ENCODE measurements at regions not wholly inside any gene's neighbourhood (a gene's known extent, or its start where the extent isn't known, plus 50 kb on each side); places are given as distances from the start of the nearest gene placed in this dataset.

DNA sequence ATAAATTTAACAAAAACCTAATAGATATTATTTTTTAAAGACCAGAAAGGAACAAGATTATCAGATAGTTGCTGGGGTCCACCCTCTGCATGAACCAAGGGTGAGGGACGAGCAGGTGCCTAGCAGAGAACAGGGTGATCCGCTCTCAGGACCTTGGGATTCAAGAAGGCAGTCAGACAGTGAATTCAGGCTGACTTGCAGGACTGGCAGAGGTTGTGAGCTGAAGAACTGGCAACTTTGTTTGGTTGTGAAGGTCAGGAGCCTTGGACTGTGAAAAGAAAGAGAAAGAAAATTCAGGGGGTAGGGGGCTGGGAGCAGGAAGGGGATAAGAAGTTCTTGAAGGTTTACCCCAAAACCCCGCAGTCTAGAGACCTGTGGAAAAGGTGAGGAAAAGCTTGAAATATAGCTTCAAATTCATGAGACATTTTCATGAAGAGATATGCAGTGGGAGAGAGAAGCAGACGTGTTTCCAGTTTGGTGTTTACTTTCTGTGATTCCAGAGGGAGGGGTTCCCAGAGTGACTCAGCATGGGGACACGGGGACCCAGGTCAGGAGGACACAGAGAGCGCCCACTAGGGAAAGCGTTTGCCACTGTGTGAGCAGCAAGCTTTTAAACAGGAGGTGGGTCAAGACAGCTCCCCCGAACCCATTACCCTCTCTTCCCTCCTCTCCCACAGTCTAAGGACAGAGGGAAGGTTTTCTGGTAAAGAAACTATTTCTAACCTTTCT lies 217.2 kb upstream of the UMPS start:
- DNase-seq = no peak

- no peak for DNase-seq
Observed at GRCh38 chr3:124513610-124513997, 216.6 kb upstream of the UMPS start.

DNA sequence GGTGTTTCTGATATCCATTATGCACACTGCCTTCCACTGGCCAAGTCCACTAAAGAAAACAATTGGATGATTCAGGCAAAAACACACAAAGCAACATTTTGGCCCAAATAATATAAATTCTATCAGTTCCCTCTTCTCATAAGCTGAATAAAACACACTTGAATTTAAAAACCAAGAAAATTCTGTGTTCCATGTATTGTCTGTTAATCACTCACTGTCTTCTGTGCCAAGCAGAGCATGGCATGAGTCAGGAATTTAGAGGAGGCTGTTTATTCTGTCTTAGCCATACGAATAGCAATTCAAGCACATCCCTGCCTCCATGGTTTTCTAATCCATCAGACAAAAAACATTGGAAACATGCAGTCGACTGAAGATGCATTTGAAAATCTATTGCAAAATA lies 215.6 kb upstream of the UMPS start:
- DNase-seq = no peak

DNA sequence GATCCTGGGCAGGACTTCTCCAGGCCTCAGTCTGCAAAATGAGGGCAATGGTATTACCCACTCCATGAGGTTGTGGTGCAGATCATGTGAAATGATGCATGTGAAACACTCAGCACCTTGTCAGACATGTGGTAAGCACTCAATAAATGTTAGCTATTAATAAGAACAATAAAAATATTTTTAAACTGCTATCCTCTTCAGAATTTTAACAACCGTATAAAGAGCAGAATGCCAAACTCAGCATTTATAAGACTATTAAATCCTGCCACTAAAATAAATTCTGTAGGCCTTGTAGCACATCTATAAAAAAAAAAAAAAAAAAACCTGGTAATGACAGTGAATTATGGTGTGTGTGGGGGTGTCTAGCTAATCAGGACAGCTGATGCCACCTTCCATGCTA lies 213.9 kb upstream of the UMPS start:
- no peak for DNase-seq

DNA sequence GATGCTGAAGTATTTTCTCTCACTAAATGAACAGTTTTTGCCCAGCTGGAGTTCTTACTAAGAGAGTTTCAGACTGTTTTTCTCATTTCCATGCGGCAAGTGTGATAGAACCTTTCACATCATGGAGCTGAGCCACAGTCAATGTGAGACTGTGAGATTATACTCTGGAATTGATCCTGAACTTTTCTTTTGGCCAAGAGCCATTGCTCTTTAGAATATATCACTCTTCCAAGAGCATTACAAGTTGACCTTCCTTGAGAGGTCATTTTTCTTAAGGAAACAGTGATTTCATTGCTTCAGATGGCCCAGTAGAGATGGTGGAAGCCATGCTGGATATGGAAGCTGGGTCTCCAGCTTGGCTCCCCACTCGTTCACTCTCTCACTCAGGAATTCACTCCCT lies 212.9 kb upstream of the UMPS start:
- no peak for DNase-seq

- no peak for DNase-seq
Observed at GRCh38 chr3:124518350-124518749, 211.9 kb upstream of the UMPS start.

DNA sequence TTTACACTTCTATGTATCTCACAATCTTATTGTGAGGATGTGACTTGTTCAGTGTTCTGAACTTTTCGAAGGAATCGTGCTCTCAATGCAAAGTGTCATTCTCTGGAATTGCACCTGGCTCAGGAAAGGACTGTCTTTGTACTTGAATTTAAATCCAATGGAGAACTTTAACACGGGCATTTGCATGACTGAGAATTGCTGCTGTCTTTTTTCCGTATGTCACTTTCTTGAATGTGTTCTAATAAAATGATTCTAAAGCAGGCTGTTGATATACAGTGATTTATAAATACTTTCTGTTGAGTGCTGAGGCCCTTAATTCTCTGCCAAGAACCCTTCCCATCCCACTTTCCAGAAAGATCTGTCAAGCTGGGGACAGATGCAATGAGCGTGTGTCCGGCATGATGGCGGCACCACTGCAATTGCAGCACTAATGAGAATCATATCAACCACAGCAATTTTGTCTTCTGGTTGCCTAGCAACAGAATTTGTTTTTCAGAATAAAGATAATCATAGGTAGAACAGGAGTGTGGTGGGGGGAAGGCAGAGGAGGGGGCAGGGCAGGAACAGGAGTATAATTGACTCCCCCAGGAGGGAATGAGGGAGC lies 210.6 kb upstream of the UMPS start:
- no peak for DNase-seq

DNA sequence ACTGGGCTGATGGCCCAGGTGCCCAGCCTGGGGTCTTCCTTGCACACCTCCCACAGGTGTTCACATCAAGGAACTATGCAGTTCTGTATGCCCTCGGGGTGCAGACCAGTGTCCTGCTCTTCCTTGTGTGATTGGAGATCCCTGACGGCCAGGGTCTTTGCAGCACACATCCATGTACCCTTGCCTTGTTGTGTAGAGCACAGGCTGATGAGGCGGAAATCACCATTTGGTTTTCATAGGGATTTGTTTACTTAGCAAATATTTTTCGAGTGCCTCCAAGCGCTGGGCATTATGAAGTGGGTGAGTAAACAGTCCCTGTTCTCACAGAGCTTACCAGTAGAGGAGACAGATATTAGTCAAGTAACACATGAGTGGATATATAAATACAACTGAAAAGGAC lies 209.3 kb upstream of the UMPS start:
- DNase-seq = no peak

DNA sequence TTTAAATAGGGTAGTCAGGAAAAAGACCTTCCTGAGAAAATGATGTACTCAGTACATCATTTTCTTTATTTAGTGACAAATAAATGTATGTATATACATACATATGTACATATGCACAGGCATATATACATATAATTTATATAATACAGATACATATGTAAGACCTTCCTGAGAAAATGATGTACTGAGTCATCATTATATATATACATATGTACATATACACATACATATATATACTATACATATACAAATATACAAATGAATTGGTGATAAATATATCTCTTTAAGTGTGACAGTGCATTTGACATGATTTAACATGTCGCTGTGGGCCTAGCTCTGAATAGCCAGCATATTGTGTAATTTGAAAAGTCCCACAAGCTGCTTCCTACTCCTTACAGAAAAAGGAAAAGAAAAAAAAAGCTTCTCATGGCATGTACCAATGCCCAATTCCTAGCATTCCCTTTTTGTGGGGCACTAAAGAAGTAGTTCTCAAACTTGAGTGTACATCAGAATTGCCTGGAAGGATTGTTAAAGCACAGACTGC lies 208.1 kb upstream of the UMPS start:
- DNase-seq = no peak

DNA sequence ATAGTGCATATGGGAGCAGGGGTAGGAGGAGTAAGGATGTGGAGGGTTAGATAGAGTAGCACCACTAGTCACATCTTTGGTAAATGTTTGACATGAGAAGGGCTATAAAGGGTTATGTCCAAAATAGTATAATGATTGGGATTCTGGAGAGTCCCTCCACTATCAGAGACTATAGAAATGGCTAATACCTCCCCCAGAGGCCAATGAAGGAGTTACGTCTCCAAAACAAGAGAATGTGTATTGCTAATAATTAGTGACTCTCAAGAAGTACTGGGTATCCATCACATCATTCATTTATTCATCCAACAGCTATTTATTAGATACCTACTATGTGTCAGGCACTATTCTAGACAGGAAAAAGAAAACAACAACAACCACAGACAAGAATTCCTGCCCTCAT lies 203.7 kb upstream of the UMPS start:
- DNase-seq = no peak

DNA sequence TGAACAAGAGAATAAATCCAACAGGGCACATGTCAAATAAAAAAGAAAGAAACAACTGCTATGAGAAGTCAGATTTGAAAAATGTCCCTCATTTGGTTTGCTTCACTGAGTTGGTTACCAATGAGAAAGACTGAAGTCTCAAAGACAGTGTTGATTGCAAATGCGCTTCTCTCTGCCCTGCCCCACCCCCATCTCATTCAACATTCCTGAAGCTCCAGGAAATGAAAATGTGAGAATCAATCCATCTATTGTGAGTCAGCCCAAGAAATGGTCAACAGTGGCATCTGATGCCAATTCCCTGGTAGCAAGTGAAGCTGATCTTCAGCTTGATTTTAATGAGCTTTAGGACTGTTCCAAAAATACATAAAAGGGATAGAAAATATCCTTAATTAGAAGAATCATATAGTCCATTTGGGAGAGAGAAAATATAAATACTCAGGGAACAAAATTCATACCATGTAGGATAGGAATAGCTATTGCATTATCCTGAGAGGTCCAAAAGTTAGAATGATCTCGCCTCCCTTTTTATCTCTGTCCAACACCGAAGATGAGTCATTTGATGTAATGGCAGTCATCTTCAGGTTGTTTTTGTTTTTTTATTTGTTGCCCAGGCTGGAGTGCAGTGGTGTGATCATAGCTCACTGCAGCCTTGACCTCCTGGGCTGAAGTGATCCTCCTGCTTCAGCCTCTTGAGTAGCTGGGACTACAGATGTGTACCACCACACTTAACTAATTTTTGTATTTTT lies 200.3 kb upstream of the UMPS start:
- no peak for DNase-seq

DNA sequence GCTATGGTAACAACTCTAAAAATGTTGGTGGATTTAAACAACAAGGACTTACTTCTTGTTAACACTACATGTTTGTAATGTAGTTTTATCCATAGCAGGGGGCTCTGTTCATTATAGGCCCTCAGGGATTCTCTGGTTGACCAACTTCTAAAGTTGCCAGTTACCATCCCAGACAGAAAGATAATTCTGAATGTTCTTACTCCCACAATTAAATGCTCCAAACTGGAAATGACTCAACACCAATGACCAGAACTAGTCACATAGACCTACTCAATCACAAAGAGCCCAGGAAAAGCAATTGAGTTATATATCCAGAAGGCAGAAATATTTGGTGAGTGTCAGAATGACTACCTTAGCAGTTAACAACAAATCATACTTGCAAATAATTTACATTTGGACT lies 199.3 kb upstream of the UMPS start:
- no peak for DNase-seq

DNA sequence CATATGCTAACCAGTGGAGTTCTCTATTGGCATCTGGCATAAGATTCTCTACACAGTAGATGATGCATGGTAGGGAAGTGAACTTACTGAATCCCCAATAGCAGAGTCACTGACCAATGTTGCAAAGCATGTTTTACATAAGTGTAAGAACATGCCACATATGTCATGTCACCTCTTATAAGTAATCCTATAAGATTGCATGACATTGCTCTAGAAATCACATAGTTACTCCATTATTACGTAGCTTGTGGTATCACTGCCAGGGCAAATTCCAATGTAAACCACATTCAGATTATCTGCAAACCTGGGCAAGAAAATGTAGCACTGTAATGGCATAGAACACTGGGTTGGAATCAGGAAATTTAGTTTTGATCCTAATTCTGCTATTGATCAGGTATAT lies 198.2 kb upstream of the UMPS start:
- no peak for DNase-seq

GRCh38 chr3:124535306-124535705 lies 194.9 kb upstream of the UMPS start:
- DNase-seq = no peak

GRCh38 chr3:124540550-124541211 lies 189.6 kb upstream of the UMPS start:
- no peak for DNase-seq

DNA sequence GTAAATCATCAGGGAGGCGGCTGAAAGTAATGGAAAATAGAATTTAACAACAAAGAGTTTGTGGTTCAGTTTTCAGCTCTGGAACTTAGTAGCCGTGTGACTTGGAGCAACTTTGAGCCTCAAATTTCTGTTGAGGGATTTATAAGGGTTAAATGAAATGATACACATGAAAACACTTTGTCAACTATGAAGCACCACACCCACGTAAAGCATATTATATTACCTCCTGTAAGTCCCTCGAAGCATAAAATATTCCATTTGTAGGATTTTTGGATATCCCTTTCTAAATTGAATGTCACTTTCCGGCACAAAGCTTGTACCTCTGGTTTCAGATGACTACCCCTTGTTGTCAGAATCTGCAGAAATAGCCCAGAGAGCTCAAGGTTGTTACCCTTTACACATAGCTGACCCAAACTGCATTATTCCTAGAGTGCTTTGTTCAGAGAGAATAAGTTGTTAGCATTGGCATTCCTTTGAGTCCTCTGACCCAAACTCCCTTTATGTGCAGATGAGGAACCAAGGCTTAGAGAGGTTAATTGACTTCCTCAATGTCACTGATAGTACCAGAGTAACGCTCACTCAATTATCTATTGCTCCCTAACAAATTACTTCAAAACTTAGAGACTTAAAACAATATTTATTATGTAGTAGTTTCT lies 187.9 kb upstream of the UMPS start:
- no peak for DNase-seq

DNA sequence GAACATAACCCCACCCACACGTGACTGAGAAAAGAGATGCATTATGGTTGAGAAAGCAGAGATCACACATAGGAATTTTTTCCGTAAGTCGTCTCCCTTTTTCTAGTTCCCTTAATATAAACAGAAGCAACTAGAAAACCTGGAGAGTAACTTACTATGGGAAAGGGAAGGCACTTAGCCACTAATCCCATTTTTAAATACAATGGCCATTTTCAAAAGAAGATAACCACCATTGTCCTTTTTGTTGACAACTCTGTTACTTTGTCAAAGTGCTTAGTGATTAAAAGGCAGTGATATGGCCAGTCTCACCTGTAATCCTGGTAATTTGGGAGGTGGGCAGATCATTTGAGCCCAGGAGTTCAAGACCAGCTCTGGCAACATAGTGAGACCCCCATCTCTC lies 184.4 kb upstream of the UMPS start:
- no peak for DNase-seq

- no peak for DNase-seq
Observed at GRCh38 chr3:124552224-124552623, 178.0 kb upstream of the UMPS start.

DNA sequence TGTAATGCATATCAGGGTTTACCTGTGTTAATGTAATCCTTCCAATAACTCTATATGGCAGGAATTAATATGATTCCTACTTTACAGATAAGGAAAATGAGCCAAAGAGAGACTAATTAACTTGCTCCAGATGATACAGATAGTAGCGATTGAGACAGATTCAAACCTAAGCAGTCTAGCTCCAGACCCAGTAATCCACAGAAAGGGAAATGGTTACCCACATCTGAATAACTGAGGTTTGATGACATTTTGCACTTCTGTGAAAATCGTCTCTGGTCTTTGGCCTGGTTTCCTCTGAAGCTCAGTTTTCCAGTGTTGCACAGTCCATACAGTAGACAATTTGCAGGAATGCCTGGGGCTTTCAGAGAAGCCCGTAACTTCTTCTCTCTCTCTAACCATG lies 177.1 kb upstream of the UMPS start:
- DNase-seq = no peak

DNA sequence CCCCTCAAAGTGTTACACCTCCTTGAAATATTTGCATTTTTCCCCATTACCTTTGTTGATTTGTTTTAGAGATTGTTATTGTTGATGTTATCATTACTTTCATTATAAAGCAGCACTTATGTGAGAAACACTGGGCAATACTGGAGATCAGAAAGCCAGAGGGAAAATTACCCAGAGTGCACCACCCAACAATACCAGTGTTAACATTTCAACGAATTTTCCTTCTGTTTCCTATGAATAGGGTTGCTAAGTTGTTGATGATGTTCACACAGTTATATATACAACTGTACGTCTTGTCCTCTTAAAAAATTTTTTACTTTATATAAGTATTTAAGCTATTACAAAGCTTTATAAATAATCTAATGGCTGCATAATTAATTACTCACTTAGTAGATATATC lies 173.6 kb upstream of the UMPS start:
- DNase-seq = no peak

DNA sequence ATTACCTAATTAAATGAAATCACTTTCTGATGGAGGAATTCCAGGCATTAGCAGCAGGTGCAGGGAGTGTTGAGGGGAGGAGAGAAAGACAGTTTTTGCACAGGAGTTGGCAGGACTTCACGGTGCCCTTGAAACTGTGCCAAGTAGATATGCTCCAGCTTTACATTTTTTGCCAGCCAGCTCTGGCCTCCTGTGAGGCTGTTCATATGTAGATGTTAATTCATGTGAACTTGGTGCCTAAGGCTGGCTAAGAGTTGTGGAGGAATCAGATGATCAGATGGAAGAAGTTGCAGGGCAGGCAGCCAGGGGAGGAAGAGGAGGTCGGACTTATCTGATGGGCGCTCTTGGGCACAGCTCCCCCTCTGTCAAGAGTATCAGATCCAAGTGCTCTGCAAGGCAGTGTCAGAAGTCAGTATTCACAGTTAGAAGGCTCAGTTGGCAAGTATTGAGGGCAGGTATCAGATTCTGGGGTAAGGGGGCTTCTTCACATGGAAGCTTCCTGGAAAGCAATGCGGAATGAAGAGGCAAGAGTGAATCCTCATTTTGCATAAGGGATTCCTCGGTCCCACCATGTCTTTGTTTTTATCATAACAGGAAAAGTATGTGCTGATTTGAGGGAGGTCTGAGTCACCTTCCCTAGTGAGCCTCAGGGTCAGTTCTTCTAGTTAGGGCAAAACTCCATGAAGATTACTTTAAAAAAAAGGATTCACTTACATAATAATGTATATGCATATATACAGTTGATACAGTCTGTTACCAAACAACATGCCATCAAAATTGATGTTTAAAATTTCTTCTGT lies 172.6 kb upstream of the UMPS start:
- no peak for DNase-seq
